ENCODE measurements at regions not wholly inside any gene's neighbourhood (a gene's known extent, or its start where the extent isn't known, plus 50 kb on each side); places are given as distances from the start of the nearest gene placed in this dataset.

GRCh38 chr6:115577270-115577669 lies 483.4 kb downstream of the FRK start:
- Mint-ChIP-seq H3K4me3 (ENCODE audit: unreplicated experiment) (no peak overlapping the region), H3K4me1 (ENCODE audit: low read depth, unreplicated experiment) (no peaks in the 10 kb centered on the region), H3K27ac (ENCODE audit: unreplicated experiment) (no peak overlapping the region), H3K27me3 (ENCODE audit: low read depth, unreplicated experiment) (peaks cover 3% of the 10 kb centered on the region), H3K9me3 (ENCODE audit: unreplicated experiment) (no peaks in the 10 kb centered on the region), H3K36me3 (ENCODE audit: low read depth, unreplicated experiment) (no peaks in the 10 kb centered on the region)
- Histone ChIP-seq H3K9ac (ENCODE audit: low read length) (no peak overlapping the region), H3K27ac (ENCODE audit: low read depth, low read length) (no peak overlapping the region), H3K36me3 (ENCODE audit: insufficient read depth, low read length) (no peaks in the 10 kb centered on the region), H3K79me2 (ENCODE audit: insufficient read depth, low read length) (no peaks in the 10 kb centered on the region), H3K4me1 (ENCODE audit: insufficient read depth, low read length) (no peaks in the 10 kb centered on the region), H2AFZ (ENCODE audit: low read depth, low read length) (no peak overlapping the region), H3K27me3 (ENCODE audit: insufficient read depth, low read length) (no peaks in the 10 kb centered on the region), H4K20me1 (ENCODE audit: insufficient read depth, low read length) (no peaks in the 10 kb centered on the region), H3K4me2 (ENCODE audit: low read length) (no peak overlapping the region), H3K9me3 (ENCODE audit: insufficient read depth, low read depth, low read length) (no peaks in the 10 kb centered on the region), H3K4me3 (ENCODE audit: insufficient read depth, low read depth, low read length) (no peak overlapping the region)
- TF ChIP-seq CTCF (IDR thresholded peaks at IDR 0.05; ENCODE audit: insufficient read depth, low read depth, low read length) (no peak), EZH2 (IDR thresholded peaks at IDR 0.05; ENCODE audit: insufficient read depth, low read length) (no peak)
- no peak for FAIRE-seq
- no peak for DNase-seq (ENCODE audit: low read depth)

GRCh38 chr6:115575285-115575684 lies 485.4 kb downstream of the FRK start:
- Histone ChIP-seq H3K4me1 (ENCODE audit: insufficient read depth, low read length) (no peaks in the 10 kb centered on the region), H3K27me3 (ENCODE audit: insufficient read depth, low read length) (no peaks in the 10 kb centered on the region), H3K27ac (ENCODE audit: low read depth, low read length) (no peak overlapping the region), H3K9me3 (ENCODE audit: insufficient read depth, low read depth, low read length) (no peaks in the 10 kb centered on the region), H2AFZ (ENCODE audit: low read depth, low read length) (no peak overlapping the region), H3K36me3 (ENCODE audit: insufficient read depth, low read length) (no peaks in the 10 kb centered on the region), H3K79me2 (ENCODE audit: insufficient read depth, low read length) (no peaks in the 10 kb centered on the region), H4K20me1 (ENCODE audit: insufficient read depth, low read length) (no peaks in the 10 kb centered on the region), H3K4me3 (ENCODE audit: insufficient read depth, low read depth, low read length) (no peak overlapping the region), H3K9ac (ENCODE audit: low read length) (no peak overlapping the region), H3K4me2 (ENCODE audit: low read length) (no peak overlapping the region)
- FAIRE-seq (no peak), DNase-seq (ENCODE audit: low read depth) (no peak)
- Mint-ChIP-seq H3K4me3 (ENCODE audit: unreplicated experiment) (no peak overlapping the region), H3K27me3 (ENCODE audit: low read depth, unreplicated experiment) (no peaks in the 10 kb centered on the region), H3K9me3 (ENCODE audit: unreplicated experiment) (no peaks in the 10 kb centered on the region), H3K4me1 (ENCODE audit: low read depth, unreplicated experiment) (peaks cover 8% of the 10 kb centered on the region), H3K36me3 (ENCODE audit: low read depth, unreplicated experiment) (no peaks in the 10 kb centered on the region), H3K27ac (ENCODE audit: unreplicated experiment) (no peak overlapping the region)
- no peak for TF ChIP-seq CTCF (IDR thresholded peaks at IDR 0.05; ENCODE audit: insufficient read depth, low read depth, low read length)
- TF ChIP-seq EZH2 (IDR thresholded peaks at IDR 0.05; ENCODE audit: insufficient read depth, low read length), result no peak

GRCh38 chr6:115573861-115574260 lies 486.8 kb downstream of the FRK start:
- H3K27me3 Mint-ChIP-seq (ENCODE audit: low read depth, unreplicated experiment), result no peaks in the 10 kb centered on the region
- DNase-seq (ENCODE audit: low read depth), result no peak
- no peak for TF ChIP-seq CTCF (IDR thresholded peaks at IDR 0.05; ENCODE audit: insufficient read depth, low read depth, low read length)
- TF ChIP-seq EZH2 (IDR thresholded peaks at IDR 0.05; ENCODE audit: insufficient read depth, low read length), result no peak
- Histone ChIP-seq H4K20me1 (ENCODE audit: insufficient read depth, low read length) (no peaks in the 10 kb centered on the region), H3K9me3 (ENCODE audit: insufficient read depth, low read depth, low read length) (no peaks in the 10 kb centered on the region), H3K4me1 (ENCODE audit: insufficient read depth, low read length) (no peaks in the 10 kb centered on the region), H3K27ac (ENCODE audit: low read depth, low read length) (no peak overlapping the region), H3K79me2 (ENCODE audit: insufficient read depth, low read length) (no peaks in the 10 kb centered on the region), H3K27me3 (ENCODE audit: insufficient read depth, low read length) (no peaks in the 10 kb centered on the region), H2AFZ (ENCODE audit: low read depth, low read length) (no peak overlapping the region), H3K36me3 (ENCODE audit: insufficient read depth, low read length) (no peaks in the 10 kb centered on the region), H3K9ac (ENCODE audit: low read length) (no peak overlapping the region), H3K4me2 (ENCODE audit: low read length) (no peak overlapping the region), H3K4me3 (ENCODE audit: insufficient read depth, low read depth, low read length) (no peak overlapping the region)
- H3K4me1 Mint-ChIP-seq (ENCODE audit: low read depth, unreplicated experiment), result peaks cover 11% of the 10 kb centered on the region
- FAIRE-seq, result no peak
- H3K4me3 Mint-ChIP-seq (ENCODE audit: unreplicated experiment), result no peak overlapping the region
- no peaks in the 10 kb centered on the region for H3K36me3 Mint-ChIP-seq (ENCODE audit: low read depth, unreplicated experiment)
- no peak overlapping the region for H3K27ac Mint-ChIP-seq (ENCODE audit: unreplicated experiment)
- H3K9me3 Mint-ChIP-seq (ENCODE audit: unreplicated experiment), result no peaks in the 10 kb centered on the region

Measured in astrocyte (in vitro differentiated cells and primary cell).